GM10266 (cell line): ENCODE measurements at regions not wholly inside any gene's neighbourhood (a gene's known extent, or its start where the extent isn't known, plus 50 kb on each side); places are given as distances from the start of the nearest gene placed in this dataset.
A peak's percentile ranks its signal among the peaks of the same experiment; 100 is the strongest.

Source experiments
- DNase-seq: peaks from one replicate; pipeline ENCODE4 v3.0.0; 2012; ENCODE audit errors: extremely low spot score
- CTCF ChIP-seq: IDR thresholded peaks from 2 replicates; pipeline ENCODE4 v1.5.1; 2012; ENCODE audit warnings: mild to moderate bottlenecking, low read depth; ENCODE audit not compliant: control insufficient read depth, insufficient read depth; ENCODE audit errors: missing control alignments

DNA sequence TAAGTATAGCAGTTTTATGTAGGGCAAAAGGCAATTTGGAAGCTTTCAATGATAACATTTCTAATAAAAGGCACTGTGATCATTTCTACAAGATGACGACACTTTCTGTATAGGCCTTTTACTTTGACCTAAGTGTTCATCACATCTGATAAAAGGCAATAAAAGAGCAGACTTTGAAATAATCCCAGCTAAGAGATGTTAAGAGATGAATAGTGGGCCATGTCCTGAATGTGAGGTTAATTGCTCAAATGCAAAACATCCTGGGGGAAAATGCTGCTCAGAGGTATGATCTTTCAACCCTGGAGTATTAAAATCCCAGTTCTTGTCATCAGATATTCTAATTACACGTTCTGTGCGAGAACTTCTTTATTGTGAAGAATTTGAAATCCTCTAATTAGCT is 677.6 kb downstream of the SOCS6 start:
- DNase-seq = no peak
- TF ChIP-seq CTCF = no peak

DNA sequence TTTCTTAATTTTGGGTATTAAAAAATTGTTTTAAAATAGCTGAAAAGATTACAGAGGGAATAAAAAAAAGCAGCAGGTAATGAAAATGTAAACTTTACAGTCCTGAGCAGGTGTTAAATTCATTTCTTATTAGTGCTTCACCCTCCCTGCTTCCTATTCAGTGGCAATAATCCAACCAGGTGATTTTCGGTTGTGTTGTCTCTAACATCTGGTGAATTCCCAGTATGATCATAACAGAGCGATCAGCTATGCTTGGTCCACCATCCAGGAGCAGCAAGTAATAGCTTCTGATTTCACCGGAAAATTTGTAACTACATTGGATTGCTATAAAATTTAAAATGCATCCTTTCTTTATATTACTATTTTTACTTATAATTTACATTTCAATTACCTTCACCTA is 673.1 kb downstream of the SOCS6 start:
- TF ChIP-seq CTCF = no peak
- no peak for DNase-seq

GRCh38 chr18:70956554-70956953 is 667.7 kb downstream of the SOCS6 start:
- TF ChIP-seq CTCF = no peak
- DNase-seq = no peak

- no peak for DNase-seq
Measured at GRCh38 chr18:70936160-70936559, 647.3 kb downstream of the SOCS6 start.

DNA sequence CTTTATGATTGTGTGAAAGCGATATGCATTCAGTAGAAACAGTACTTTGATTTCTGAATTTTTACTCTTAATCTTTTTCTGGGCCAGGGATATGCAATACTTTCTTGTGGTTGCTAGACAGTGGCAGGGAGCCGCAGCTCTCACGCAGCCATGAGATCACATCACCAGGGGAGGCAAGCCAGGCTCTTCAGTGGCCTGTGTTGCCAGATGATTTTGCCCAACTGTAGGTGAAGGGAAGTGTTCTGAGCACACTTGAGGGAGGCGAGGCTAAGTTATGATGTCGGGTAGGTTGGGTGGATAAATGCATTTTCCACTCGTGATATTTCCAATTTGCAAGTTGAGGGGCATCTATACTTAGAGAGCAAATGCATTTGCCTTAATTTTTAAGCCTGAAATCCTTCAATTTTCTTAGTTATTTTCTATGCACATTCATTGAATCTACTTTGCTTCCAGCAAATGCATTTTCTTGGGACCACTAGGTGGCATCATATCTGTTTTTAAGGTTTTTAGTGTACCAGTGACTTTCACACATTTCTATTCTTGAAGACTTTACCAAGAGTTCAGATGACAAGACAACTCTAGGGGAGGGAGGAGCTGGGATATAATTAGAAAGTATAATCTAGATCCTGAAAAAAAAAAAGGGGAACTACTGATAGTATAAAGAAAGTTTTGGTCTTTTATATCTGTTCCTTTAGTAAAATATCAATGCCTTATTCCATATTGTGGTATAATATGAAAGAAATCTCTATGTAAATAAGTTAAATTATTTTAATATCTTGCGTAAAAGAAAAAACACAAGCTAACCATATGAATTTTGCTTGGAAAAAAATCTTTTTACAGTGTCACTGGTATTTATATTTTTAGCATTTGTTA is 643.3 kb downstream of the SOCS6 start:
- peak; percentile 64 for TF ChIP-seq CTCF
- peak; percentile 10 for DNase-seq

More at GRCh38 chr18:70936160-70936559, 647.3 kb downstream of the SOCS6 start:
- no peak for TF ChIP-seq CTCF

DNA sequence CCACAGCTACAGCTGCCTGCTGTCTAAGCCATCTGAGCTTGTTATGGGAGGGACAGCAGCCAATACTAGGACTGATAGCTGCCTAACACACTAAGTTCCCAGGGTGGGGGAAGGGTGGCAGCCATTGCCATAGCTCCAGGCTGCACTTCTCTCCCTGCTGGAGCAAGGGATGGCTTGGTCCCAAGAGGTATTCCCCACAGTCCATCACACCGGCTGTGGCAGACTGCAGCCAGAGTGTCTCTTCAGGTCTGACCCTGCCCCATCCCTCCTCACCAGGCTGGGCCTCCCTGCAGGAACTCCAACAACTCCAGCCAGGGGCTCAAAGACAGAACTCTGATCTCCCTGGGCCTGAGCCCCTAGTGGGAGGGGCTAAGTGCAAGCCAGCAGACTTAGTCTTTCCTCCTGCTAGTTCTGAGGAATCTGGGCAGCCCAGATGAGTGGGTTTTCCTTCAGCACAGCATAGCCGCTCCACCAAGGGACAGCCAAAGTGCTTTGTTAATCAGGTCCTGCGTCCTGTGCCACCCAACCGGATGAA is 632.1 kb downstream of the SOCS6 start:
- no peak for DNase-seq
- TF ChIP-seq CTCF = no peak

- DNase-seq = no peak
- no peak for TF ChIP-seq CTCF
Measured at GRCh38 chr18:70907673-70908072, 618.8 kb downstream of the SOCS6 start.
